GM18867 (cell line): ENCODE measurements at regions not wholly inside any gene's neighbourhood (a gene's known extent, or its start where the extent isn't known, plus 50 kb on each side); places are given as distances from the start of the nearest gene placed in this dataset.
"Not testable (repeated sequence)": the region's sequence is repeated elsewhere in the genome, so short reads cannot be mapped to it uniquely, and the experiment has no call there.

Source experiments
- ATAC-seq: cut with Tn5 transposase; IDR thresholded peaks from one replicate; pipeline ENCODE4 v1.9.1; 2021; ENCODE audit warnings: mild to moderate bottlenecking, moderate library complexity; ENCODE audit not compliant: unreplicated experiment

DNA sequence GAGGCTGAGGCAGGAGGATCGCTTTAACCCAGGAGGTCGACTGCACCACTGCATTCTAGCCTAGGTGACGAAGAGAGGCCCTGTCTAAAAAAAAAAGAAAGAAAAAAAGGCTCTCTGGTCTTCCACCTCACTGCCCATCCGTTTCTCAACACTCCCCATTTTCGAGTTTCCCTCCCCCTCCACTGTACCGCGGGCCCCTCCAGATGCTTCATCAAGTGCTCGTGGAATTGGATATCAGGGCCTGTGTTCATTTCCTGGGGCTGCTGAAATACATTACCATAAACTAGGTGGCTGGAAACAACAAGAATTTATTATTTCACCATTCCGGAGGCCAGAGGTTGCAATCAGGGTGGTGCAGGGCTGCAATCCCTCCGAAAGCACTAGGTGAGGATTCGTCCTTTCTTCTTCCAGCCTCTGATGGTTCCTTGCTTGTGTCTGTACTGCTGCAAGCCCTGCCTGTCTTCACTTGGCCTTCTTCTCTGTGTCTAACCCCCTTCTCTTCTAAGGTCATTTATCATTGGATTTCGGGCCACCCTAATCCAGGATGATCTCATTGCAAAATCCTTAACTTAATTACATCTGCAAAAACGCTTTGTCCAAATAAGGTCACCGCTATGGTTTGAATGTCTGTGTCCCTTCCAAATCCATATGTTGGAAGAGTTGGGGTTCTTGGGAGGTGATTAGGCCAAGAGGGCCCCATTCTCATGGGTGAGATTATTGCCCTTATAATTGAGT, 135.1 kb downstream of the CRLF3 start:
- ATAC-seq: not testable (repeated sequence)

- ATAC-seq: not testable (repeated sequence)
Measured at GRCh38 chr17:30686538-30687479, 137.7 kb downstream of the CRLF3 start.

DNA sequence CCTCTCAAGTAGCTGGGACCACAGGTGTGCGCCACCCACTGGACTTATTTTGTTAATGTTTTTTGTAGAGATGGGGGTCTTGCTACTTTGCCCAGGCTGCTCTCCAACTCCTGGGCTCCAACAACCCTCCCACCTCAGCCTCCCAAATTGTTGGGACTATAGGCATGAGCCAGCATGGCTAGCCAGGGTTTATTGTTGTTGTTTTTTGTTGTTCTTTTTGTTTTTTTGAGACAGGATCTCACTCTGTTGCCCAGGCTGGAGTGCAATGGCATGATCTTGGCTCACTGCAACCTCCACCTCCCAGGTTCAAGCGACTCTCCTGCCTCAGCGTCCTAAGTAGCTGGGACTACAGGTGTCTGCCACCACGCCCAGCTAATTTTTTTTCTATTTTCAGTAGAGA, 142.2 kb downstream of the CRLF3 start:
- not testable (repeated sequence) for ATAC-seq

DNA sequence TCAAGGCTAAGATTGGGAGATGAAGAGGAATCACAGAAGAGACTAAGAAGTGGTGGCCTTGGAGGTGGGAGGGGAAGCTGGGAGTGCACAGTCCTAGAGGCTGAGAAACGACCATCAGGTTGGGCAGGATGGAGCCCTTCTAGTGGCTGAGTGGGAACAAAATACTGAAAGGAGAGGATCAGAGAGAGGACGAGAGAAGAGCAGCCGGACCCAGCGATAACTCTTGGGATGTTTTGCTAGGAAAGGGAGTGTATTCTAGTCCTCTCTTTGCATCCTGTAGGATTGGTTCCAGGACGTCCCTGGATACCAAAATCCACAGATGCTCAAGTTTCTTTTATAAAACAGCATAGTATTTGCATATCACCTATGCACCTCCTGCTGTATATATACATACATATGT, 143.8 kb downstream of the CRLF3 start:
- not testable (repeated sequence) for ATAC-seq

GRCh38 chr17:30677550-30678249, 146.8 kb downstream of the CRLF3 start:
- ATAC-seq: no peak

DNA sequence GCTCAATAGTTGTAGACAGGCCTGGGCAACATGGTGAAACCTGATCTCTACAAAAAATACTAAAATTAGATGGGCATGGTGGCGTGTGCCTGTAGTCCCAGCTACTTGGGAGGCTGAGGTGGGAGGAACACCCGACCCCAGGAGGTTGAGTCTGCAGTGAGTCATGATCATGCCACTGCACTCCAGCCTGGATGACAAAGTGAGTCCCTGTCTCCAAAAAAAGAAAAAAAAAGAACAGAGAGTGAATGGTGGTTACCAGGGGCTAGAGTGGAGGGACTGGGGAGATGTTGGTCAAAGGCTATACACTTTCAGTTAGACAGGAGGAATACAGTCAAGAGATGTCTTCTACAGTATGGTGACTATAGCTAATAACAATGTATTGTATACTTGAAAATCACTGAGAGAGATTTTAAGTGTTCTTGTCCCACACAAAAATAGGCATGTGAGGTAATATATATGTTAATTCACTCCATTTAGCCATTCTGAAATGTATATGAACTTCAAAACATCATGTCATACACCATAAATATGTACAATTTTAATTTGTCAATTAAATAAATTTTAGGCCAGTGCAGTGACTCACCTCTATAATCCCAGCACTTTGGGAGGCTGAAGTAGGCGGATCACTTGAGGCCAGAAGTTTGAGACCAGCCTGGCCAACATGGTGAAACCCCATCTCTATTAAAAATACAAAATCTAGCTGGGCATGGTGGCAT, 148.6 kb downstream of the CRLF3 start:
- not testable (repeated sequence) for ATAC-seq

DNA sequence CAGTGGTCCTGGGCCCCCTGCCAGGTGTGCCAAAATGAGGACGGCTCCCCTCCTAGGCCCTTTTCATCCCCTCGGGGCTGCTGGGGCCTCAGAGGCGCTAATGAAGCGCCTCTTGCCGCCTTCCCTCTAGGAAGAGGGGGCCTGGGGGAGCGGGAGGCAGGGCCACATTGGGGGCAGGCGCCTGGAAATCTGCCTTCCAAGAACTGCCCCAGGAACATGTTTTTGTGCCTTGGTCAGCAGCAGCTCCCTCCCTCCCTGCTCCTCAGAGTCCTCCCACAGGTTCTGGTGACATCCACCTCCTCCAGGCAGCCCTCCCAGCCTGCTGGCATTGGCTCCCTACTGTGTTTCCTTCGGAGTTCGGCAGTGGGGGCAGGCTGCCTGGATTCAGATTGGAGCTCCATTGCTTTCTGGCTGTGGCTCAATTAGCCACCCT, 155.3 kb downstream of the CRLF3 start:
- ATAC-seq: not testable (repeated sequence)

DNA sequence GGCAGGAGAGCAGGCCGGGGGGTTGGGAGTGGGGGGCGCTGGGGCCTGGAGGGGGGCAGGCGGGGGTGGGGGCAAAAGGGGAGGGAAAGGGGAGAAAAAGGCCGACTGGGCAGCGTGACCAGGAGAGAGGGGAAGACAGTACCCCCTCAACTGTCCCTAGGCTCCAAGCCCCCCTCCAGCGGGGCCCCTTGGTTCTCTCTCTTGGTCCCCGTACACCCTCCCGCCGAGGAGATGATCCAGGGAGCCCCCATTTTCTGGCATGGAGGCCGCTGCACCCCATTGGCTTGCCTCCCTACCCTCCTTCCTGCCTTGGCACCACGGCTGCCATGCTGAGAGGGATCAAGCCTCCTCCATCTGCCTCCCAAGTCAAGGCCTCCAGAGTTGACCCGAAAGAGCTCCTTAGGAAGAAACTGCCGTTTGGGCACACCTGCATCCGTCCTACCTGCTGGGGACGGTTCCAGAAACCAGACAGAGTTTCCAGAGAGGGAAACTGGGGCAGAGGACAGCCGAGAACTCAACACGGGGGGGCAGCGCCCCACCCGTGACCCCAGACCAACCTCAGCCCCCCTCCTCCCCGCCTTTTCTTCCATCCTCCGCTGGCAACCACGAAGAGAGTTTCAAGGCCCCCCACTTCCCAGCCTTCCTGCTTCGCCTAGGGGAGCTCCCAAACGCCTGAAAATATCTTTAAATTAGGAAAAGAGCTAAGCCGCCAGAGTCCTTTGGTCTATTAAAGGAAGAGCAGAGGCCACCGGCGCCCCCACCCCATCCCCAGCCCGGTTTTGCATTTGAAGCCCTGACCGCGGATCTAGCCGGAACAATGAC, 155.9 kb downstream of the CRLF3 start:
- ATAC-seq: not testable (repeated sequence)

GRCh38 chr17:30667657-30668359, 156.7 kb downstream of the CRLF3 start:
- not testable (repeated sequence) for ATAC-seq

DNA sequence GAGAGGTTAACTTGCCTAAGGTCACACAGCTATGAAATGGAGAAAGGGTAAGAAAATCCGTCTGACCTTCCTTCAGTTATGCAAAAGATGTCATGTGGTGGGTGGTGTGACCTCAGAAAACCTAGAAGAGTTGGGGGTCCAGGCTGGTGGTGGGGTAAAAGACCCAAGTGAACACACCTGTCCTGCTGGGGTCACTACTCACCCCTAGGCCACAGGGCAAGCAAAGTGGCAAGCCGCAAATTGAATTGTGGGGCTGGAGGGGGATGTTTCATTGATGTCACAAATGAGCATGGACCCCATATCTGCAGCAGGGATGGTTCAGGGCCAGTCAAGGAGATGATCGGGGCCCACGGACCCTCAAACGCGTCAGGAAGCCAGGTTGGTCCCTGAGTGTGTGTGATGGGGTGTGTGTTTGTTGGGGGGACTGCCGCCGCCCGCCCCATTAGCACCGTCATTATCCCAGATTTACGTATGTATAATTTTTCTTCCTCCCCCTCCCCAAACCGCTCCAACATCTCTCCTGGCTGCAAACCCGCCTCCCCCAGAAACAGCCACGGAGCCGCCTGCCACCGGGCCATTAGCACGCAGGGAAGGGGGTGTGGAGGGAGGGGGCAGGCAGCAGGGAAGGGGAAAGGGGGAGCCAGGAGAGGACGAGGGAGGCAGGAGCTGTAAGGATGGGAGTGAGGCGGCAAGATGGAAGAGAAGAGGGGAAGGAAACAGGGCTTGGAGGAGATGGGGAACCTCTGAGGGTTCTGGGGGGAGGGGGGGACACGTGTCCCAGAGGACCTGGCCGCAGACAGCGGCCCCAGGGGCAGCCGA, 157.4 kb downstream of the CRLF3 start:
- not testable (repeated sequence) for ATAC-seq

DNA sequence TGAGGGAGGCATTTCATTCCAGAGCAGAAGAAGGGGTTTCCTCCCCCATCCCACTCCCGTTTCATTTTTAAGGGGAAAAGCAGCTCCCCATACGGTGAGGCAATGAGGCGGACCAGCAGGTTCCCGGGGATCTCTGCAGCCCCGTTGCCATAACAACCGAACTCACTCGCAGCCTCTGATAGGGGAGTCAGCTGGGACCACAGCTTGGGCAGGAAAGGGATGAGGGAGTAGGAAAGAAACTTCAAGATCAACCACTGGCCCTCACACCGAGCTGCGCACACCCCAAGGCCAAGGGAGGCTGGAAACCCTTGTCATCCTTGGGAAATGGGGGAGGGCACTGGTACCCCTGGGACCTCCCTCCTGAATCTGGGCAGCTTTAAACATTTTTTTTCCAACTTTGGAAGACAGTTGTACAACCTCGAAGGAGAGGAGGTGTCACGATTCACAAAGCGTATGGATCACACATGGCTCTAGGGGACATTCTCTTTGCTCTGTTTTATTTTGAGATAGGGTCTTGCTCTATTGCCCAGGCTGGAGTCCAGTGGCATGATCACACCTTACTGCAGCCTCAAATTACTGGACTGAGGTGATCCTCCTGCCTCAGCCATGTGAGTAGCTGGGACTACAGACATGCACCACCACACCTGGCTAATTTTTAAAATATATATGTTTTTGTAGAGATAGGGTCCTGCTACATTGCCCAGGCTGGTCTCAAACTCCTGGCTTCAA, 160.6 kb downstream of the CRLF3 start:
- ATAC-seq: not testable (repeated sequence)

- not testable (repeated sequence) for ATAC-seq
Measured at GRCh38 chr17:30657148-30657547, 167.3 kb downstream of the CRLF3 start.

- ATAC-seq: not testable (repeated sequence)
Measured at GRCh38 chr17:30653038-30653437, 171.5 kb downstream of the CRLF3 start.

DNA sequence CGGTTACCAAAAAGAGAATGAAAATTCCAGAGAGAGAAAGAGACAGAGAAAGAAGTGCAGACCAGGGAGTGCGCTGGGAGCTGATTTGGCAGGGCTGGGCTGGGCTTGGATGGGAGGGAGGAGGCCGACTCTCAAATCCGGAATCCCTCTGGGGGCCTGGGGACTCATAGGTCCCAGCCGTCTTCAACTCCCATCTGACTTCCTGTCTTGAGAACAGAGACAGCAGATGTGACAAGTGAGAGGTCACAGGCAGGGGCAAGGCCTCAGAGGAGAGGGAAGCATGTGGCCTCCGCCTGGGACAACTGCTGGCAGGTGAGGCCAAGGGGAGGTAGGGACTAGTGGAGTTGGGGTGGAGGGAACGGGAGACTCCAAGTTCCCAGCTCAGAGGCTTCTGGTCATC, 172.9 kb downstream of the GOSR1 start:
- ATAC-seq: not testable (repeated sequence)

- ATAC-seq: not testable (repeated sequence)
Measured at GRCh38 chr17:30648015-30648620, 170.9 kb downstream of the GOSR1 start.

DNA sequence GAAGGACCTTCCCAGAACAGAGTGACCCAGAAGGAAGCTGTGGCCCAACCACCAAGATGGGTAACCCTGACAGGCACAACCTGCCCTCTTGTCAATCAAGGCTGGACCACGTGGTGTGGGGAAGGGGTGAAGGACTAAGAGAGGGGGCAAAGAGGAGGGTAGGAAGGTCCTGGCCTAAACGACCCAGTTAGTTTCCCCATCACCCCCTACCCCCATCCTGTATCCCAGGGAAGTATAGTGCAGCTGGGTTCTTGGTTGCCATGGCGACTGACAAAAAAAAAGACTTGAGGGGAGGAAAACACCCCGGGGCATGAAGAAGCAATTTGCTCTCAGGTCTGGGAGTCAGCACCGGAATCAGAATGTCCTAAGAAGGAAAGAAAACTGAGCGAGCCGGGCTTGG, 168.7 kb downstream of the GOSR1 start:
- ATAC-seq: not testable (repeated sequence)

DNA sequence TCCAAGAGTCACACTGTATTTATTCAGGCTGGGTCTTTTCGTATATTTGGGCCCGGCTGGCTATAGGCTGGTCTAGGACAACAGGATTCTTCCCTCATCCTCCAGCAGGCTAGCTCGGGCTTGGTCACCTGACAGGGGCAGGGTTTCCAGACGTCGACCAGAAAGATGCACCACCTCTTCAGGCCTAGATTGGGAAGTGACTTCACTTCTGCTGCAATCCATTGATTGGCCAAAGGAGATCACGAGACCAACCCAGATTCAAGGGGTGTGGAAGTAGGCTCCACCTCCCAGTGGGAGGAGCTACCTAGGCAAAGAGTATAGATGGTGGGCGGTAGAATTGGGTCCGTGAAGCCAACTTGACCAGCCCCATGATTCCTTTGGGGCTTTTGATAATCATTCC, 167.5 kb downstream of the GOSR1 start:
- not testable (repeated sequence) for ATAC-seq
